ENCODE measurements at regions not wholly inside any gene's neighbourhood (a gene's known extent, or its start where the extent isn't known, plus 50 kb on each side); places are given as distances from the start of the nearest gene placed in this dataset.

DNA sequence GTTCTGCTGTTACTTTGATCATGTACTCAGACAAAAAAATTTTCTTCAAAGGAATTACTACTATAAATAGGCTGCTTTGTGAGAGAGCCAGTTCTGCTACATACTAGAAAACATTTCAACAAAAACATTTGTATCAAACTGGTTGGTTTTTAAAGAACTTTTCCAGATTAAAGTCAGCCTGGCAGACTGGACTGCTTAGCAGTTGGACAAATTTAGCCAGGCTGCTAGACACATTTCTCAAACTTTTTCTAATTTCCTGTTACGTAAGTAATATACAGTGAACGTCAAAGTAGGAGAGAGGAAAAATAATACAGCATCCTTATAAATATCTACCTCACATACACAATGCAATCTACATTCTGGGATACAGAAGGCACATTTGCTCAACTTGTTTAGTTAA, 109.5 kb downstream of the SP3 start:
- TF ChIP-seq, protein P1, sequence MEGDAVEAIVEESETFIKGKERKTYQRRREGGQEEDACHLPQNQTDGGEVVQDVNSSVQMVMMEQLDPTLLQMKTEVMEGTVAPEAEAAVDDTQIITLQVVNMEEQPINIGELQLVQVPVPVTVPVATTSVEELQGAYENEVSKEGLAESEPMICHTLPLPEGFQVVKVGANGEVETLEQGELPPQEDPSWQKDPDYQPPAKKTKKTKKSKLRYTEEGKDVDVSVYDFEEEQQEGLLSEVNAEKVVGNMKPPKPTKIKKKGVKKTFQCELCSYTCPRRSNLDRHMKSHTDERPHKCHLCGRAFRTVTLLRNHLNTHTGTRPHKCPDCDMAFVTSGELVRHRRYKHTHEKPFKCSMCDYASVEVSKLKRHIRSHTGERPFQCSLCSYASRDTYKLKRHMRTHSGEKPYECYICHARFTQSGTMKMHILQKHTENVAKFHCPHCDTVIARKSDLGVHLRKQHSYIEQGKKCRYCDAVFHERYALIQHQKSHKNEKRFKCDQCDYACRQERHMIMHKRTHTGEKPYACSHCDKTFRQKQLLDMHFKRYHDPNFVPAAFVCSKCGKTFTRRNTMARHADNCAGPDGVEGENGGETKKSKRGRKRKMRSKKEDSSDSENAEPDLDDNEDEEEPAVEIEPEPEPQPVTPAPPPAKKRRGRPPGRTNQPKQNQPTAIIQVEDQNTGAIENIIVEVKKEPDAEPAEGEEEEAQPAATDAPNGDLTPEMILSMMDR (IDR thresholded peaks at IDR 0.05): no peak
- TF ChIP-seq POLR2A (IDR thresholded peaks at IDR 0.05): no peak

Data from gastroesophageal sphincter (tissue), 3 donors.